BE2C (cell line): ENCODE measurements at regions not wholly inside any gene's neighbourhood (a gene's known extent, or its start where the extent isn't known, plus 50 kb on each side); places are given as distances from the start of the nearest gene placed in this dataset.

Experiments
- DNase-seq: peaks from one replicate; pipeline ENCODE4 v3.0.0-alpha.2; 2020
- H3K27me3 ChIP-seq: fragments of 250-450 bp; sonication (Bioruptor Pico); 2 replicates; pipeline ENCODE4 v1.5.1; 2020; ENCODE audit warnings: mild to moderate bottlenecking
- H3K36me3 ChIP-seq: fragments of 250-450 bp; sonication (Bioruptor Pico); 2 replicates; pipeline ENCODE4 v1.5.1; 2020; ENCODE audit warnings: mild to moderate bottlenecking
- H3K4me1 ChIP-seq: fragments of 250-450 bp; sonication (Bioruptor Pico); 2 replicates; pipeline ENCODE4 v1.5.1; 2020
- H3K4me3 ChIP-seq: 2 replicates; pipeline ENCODE4 v1.5.1; 2011; ENCODE audit warnings: low read depth, low read length
- H3K9me3 ChIP-seq: fragments of 250-450 bp; sonication (Bioruptor Pico); 2 replicates; pipeline ENCODE4 v1.5.1; 2020
- TF ChIP-seq, protein P1 (sequence below): IDR thresholded peaks from 2 replicates; pipeline ENCODE4 v1.5.1; 2012; ENCODE audit warnings: mild to moderate bottlenecking, low read depth, low read length

DNA sequence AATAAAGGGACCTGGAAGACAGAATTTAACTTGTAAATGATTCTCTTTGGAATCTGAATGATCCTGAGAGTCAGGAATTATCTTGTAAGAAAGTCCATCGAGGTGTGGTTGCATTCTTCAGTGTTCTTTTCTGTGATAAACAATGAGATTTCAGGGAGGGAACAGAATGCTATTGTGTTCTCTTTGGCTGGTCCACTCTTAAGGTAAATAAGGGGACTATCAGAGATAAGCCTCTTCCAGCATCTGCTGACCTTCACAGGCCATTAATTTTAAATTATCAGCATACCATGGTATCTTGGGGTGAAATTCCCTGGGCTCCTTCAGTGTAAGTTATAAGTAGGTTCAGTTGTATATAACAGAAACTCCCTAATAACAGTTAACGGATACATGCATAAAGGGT lies 107.1 kb upstream of the ARHGAP24 start:
- Histone ChIP-seq H3K27me3 (no peaks in the 10 kb centered on the region), H3K36me3 (no peaks in the 10 kb centered on the region), H3K4me3 (no peak overlapping the region), H3K4me1 (peaks cover 9% of the 10 kb centered on the region), H3K9me3 (no peaks in the 10 kb centered on the region)
- TF ChIP-seq, protein P1, sequence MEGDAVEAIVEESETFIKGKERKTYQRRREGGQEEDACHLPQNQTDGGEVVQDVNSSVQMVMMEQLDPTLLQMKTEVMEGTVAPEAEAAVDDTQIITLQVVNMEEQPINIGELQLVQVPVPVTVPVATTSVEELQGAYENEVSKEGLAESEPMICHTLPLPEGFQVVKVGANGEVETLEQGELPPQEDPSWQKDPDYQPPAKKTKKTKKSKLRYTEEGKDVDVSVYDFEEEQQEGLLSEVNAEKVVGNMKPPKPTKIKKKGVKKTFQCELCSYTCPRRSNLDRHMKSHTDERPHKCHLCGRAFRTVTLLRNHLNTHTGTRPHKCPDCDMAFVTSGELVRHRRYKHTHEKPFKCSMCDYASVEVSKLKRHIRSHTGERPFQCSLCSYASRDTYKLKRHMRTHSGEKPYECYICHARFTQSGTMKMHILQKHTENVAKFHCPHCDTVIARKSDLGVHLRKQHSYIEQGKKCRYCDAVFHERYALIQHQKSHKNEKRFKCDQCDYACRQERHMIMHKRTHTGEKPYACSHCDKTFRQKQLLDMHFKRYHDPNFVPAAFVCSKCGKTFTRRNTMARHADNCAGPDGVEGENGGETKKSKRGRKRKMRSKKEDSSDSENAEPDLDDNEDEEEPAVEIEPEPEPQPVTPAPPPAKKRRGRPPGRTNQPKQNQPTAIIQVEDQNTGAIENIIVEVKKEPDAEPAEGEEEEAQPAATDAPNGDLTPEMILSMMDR = no peak
- DNase-seq = no peak

DNA sequence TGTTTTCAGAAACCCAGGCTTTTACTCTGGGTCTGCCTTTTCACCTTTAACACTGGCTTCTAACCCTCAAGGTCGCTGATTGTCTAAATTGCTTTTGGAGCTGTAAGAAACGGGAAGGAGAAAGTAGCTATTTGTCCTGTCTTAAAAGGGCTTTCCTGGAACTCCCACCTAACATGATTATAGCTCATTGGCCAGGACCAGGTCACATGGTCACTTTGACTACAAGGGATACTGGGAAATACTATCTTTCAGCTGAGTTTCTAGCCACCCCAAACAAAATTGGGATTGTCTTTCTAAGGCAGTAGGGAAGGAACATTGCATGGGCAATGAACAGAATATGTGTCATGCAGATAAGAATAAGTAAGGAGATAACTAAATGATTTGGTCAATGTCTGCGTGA lies 106.7 kb upstream of the ARHGAP24 start:
- Histone ChIP-seq H3K4me1 (peaks cover 9% of the 10 kb centered on the region), H3K36me3 (no peaks in the 10 kb centered on the region), H3K9me3 (no peaks in the 10 kb centered on the region), H3K27me3 (no peaks in the 10 kb centered on the region), H3K4me3 (no peak overlapping the region)
- no peak for DNase-seq
- TF ChIP-seq, protein P1 = no peak

DNA sequence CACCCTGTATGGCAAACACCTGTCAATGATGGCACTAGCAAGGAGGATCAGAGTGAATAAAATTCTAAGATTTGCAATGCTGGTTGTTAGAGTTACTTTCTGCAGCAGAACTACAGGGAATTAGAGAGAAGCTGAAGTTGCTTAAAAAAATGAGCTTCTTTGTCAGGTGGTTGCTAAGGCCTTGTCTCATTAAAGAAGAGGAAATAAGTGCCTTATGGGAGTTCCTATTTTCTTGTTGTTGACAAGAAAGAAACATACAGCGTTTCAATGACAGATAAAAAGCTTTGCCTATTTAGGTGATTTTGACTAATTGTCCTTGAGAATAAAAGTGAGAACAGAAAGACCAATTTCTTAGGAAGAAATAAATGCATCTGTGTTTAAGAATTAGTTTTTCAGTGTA lies 106.0 kb upstream of the ARHGAP24 start:
- Histone ChIP-seq H3K27me3 (no peaks in the 10 kb centered on the region), H3K9me3 (no peaks in the 10 kb centered on the region), H3K36me3 (no peaks in the 10 kb centered on the region), H3K4me1 (peaks cover 4% of the 10 kb centered on the region; the same call in 1 of the 2 replicates), H3K4me3 (no peak overlapping the region)
- TF ChIP-seq, protein P1 = no peak
- DNase-seq = no peak

DNA sequence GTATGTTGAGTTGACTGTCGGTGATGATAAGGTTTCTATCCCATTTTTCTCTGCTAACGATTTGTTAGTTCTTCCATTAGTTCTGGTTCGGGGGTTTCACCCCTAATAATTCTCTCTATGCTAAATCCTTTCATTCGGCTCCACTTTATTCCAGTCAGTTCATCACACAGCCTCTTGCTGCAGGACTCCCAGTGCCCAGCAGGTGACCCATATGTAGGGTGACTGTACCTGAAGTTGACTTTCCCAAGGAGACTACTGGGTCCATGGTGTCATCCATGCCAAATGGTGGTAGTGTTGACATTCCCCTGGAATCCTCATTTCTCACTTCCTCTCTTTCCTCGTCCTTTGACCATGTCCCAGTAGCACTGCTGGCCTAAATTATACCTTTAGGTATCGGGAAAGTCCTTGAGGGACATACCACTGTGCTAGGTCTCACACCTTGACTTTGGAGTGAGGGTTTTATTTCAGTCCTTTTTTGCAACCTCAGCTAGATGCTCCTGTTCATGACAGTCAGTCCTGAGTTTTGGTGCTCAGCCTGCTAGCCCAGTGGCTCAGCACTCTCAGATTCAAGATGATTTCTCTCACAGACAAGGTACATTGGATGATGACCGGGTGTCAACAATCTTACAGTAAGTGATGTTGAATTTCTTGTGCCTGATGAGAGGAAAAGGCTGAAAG lies 105.1 kb upstream of the ARHGAP24 start:
- Histone ChIP-seq H3K27me3 (no peaks in the 10 kb centered on the region), H3K36me3 (no peaks in the 10 kb centered on the region), H3K4me1 (peaks cover 4% of the 10 kb centered on the region; the same call in 1 of the 2 replicates), H3K4me3 (no peak overlapping the region), H3K9me3 (no peaks in the 10 kb centered on the region)
- DNase-seq = no peak
- TF ChIP-seq, protein P1 = no peak

DNA sequence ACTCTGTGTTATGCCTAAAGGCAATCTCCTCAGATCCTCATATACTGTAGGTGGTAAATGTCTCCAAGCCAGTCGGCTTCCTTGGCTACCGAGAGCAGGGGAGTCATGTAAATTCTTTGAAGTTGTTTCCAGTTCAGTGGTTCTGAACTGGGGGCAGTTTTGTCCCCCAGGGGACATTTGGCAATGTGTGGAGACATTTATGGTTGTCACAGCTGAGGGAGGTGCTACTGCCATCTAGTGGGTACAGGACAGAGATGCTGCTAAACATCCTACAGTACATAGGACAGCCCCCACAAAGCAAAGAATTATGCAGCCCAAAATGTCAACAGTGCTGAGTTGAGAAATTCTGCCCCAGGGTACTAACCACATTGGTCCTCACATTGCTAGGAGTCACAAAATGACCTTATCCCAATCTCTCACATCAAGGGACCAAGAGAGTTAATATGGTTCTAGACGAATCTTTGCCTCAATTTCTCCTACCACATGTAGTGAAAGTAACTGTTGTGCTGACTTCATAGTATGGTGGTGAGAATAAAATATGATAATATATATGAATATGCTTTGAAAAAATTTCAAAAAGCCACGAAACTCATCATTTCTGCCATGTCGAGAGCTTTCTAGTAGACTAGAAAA lies 104.4 kb upstream of the ARHGAP24 start:
- Histone ChIP-seq H3K27me3 (no peaks in the 10 kb centered on the region), H3K36me3 (no peaks in the 10 kb centered on the region), H3K9me3 (no peaks in the 10 kb centered on the region), H3K4me1 (peaks cover 4% of the 10 kb centered on the region; the same call in 1 of the 2 replicates), H3K4me3 (no peak overlapping the region)
- TF ChIP-seq, protein P1 = peak; percentile 96
- DNase-seq = peak; percentile 69

DNA sequence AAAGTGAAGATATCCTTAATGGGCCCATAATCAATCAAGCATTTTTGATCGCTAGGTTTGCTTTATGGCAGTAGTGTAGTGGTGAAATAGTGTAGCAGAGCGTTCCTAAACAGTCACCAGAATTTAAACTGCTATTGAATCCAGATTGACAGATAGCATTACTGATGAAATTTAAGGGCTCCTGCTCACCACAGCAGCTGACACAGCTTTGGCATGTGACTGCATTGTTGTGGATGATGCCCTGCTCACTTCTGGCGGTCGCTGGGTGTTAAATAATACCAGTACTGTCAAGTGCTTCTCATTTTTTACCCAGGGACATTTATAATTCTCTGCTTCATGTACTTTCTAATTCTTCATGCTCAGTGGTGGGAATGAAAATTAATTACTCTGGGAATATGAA lies 102.0 kb upstream of the ARHGAP24 start:
- Histone ChIP-seq H3K9me3 (no peaks in the 10 kb centered on the region), H3K27me3 (no peaks in the 10 kb centered on the region), H3K4me1 (peaks cover 4% of the 10 kb centered on the region; the same call in 1 of the 2 replicates), H3K4me3 (no peak overlapping the region), H3K36me3 (no peaks in the 10 kb centered on the region)
- no peak for DNase-seq
- TF ChIP-seq, protein P1 = no peak
